ENCODE measurements at regions not wholly inside any gene's neighbourhood (a gene's known extent, or its start where the extent isn't known, plus 50 kb on each side); places are given as distances from the start of the nearest gene placed in this dataset.

DNA sequence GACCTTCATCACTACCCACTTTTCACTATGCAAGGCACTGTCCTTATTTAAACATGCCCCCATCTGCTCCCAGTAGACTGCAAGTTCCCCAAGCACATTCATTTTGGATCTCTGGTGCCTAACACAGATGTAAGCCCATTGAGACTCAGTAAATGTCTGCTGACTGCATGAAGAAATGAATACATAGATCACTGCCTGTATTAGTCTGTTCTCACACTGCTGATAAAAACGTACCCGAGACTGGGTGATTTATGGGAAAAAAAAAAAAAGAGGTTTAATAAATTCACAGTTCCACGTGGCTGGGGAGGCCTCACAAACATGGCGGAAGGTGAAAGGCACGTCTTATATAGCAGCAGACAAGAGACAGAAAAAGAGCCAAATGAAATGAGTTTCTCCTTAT, 204.9 kb downstream of the ATG4C start:
- DNase-seq (ENCODE audit: low read depth) = no peak

DNA sequence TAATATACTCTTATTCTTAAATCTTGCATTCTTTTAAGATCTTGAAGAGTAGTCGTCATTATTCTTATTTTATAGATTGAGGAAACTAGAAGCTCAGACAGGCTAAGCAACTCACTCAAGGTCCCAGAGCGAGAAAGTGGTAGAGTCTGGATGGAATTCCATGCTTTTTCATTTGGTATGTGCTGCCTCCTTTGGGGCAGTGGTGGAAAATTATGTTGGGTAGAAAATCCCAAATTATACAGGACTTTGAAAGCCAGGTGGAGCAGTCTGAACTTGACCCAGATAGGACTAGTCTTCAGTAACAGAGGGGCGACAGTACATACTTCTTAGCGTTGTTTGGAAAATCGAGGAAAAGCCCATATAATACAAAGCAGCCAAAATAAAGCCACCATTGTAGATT, 205.6 kb downstream of the ATG4C start:
- no peak for DNase-seq (ENCODE audit: low read depth)

DNA sequence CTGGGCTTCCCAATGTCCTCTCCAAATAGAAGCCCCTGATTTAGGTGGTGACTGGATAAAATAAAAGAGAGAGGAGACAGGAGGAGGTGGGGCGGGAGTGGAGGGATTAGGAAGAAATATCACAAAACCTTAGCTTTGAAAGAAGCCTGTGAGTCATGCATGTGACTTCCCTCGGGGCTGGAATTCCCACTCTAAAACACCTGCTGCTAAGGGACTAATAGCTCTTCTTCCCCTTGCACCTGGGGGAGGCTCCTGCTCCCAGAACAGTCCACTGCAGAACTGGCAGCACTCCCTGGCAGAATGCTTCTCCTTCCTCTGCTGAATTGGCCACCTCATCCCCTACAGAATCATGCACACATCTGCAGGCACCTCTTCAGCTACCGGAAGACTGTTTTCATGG, 207.2 kb downstream of the ATG4C start:
- DNase-seq (ENCODE audit: low read depth) = no peak

DNA sequence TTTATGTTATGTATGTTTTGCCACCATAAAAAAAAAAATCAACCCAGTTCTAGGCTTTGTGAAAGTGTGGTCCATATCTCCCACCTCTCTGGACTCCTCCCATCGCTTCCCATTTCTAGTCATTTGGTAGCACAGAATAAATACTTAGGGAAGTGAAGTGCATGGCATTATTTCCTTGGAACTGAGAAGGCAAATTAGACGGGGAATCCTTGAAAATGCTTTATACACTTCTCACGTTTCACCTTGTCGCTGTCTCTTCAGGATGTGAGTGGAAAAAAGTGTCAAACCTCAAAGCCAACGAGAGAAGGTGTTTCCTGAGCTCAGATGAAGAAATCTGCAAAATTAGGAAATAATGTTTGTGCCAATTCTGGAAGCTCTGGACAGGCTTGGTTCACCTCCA, 209.9 kb downstream of the ATG4C start:
- no peak for DNase-seq (ENCODE audit: low read depth)

DNA sequence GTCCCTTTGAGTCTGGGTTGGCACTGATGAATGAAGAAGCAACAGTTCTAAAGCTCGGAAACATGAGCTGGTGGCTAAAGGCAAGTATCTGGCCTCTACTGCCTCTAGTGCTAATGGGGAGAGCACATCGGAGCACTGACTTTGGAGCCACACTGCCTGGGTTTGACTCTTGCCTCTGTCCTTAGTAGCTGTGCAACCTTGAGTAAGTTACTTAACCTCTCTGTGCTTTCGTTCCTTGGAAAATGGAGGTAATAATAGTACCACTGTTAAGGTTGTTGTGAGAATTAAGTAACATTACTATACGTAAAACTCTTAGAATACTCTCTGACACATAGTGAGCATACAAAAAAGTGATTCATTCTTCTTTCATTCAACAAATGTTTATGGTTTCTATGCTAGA, 211.2 kb downstream of the ATG4C start:
- no peak for DNase-seq (ENCODE audit: low read depth)

DNA sequence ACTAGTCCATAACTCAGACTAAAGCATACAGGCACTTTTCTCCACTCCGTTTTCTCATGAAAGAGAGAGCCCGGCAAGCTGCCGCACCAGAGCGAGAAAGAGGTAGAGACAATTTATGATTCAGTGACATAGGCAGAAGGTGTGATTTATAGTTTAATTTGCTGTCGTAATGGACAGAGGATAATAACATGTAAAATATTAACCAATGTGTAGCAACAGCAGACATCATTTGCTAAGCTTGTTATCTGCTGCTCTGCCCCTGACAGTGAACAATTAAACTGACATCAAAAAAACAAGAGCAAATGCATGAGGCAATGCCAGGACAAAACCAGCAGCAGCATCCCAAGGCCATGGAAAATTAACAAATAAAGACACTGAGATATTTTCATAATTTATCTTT, 214.0 kb downstream of the ATG4C start:
- DNase-seq (ENCODE audit: low read depth) = no peak

DNA sequence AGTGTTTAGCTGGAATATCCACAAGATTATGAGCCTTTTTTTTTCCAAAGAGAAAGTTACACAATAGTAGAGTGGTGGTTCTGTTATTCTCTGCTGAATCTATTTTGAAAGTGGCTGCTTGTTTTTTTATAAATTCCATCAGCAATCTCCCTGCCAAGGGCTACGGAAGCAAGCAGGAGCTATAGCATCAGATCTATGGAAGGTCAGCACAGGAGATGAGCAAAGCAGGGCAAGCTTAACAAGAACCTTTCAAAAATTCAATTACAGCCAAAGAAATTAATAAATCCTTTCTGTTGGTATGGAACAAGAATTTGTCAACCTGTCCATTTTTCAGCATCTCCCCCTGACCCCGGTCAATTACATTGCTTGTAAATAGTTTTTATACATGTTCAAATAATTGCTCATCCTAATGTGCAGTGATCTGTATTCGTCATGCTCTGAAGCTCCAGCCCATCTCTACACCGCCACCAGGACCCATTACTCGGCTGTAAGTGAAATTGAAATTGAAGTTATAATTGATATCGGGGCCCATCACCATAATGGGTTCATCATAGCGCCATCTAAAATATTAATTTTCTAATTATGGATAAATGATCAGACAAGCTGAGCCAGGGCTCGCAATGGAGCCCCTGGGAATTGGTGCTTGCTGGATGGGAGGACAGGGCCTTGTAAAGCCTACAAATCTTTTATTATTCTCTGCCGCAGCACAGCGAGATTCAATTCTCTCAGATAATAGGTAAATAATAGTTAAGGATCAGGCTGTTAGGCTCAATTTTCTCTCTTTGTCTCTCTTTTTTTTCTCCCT, 215.1 kb downstream of the ATG4C start:
- DNase-seq (ENCODE audit: low read depth) = no peak

DNA sequence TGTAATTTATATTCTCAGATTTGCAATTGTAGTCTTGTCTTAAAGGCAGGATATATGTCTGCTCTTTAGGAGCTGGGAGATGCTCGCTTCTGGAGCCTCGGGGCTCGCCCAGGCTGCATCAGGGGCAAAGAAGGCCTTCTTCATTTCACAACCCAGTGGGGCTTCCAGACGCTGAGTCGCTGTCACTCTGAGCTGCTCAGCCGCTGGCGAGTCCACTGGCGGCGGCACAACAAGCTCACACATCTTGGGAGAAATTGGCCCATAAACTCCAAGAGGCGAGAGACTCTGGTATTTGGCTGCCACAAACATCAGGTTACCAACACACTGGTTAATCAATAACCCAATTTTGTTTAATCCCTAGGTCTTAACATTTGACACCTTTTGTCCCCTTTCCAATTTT, 216.6 kb downstream of the ATG4C start:
- no peak for DNase-seq (ENCODE audit: low read depth)

DNA sequence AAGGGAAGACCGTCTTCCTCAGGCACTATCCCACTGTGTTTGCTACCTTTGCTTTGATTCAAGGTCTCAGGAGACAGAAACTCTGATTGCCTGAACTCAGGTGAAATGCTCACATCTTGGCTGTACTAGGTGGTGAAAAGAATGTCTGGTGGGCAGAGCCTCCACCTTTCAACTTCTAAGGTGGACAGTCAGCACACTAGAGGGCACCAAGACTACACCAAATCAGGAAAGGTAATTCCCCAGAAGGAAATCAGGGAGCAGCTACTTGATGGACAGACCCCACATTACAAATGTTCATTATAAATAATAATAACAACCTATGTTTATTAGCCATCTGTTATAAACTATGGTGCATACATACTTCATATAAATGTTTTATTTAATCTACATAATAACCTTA, 220.9 kb downstream of the ATG4C start:
- no peak for DNase-seq (ENCODE audit: low read depth)

DNA sequence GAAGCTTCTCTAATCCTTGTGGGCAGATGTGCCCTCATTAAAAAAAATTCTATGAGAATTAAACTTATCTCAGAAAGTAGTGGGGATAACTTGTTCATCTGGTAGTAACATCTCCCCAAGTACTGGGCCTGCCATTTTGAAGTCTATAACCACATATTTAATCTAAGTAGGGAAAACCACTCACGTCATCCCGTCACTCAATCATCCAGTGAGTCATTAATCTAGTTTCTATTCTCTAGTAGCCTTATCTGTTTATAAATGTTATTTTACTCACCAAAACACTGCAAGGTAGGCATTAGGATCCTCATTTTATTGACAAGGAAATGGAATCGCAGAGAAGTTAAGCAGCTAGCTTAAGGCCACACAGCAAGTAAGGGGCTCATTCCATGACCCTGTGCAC, 221.9 kb downstream of the ATG4C start:
- no peak for DNase-seq (ENCODE audit: low read depth)

DNA sequence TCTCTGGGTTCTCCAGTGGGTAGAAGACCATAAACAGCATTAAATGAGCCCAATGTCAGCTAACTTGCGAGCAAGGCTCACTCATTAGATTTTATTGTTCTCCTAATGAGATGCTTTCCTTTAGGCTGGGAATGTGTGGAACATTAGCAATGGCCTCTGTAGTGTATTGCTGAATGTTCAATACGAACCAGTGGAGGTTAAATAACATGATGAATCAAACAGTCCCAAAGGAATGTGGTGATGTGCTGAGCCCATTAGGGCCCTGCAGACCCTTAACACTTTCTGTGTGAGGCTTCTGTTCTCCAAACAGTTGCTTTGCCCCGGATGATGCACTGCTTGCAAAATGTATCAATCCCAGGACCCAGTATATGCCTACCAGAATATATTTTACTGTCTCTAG, 225.5 kb downstream of the ATG4C start:
- DNase-seq (ENCODE audit: low read depth) = no peak

DNA sequence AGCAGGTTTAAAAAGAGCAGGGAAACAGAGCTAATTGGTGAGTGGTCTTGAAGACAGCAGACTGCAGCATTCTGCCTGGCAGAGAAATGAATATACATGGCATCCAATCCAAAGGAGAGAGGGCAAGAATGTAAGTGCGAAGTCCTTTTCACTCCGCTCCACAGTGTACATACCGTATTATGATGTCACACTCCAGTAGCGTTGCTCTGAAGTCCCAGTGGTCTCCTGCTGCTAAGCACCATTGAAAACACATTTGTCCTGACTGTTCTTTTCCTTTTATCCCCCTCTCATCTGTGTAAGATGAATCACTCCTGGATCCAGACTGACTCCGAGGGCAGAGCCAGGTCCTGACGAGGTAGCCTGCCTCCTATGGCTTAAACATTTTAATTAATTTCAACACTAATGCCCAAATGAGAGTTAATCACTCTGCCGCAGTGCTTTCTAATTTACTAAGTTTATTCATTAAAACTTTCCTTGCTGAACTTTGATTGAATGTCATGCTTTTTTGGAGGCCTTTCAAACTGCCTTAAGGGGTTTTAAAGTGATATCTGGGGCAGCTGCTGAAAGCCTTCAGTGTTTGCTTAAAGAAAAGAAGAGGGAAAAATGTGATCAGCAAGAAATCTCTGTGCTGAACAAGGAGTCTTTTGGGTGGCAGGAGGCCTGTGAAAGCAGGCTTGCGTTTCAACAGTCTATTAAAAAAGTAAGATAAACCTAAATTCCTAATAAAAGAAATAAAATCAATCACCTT, 227.2 kb downstream of the ATG4C start:
- DNase-seq (ENCODE audit: low read depth) = no peak

DNA sequence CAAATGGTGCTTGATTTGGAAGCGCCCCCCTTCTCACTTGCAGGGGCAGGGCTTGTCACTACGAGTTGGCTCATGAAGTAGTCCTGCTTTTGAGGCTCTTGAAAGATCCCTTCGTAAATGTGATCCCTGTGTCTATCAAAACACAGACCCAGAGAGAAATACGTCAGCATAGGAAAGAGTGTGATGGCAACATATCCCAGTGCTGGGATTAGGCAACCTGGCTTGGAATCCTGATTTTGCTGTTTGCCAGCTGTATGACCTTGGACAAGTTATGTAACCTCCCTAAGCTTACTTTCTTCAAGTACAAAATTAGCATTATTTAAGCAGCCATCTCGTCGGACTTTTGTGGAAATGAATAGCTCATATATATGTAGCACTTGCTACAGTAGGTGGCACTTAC, 228.4 kb downstream of the ATG4C start:
- DNase-seq (ENCODE audit: low read depth) = no peak

DNA sequence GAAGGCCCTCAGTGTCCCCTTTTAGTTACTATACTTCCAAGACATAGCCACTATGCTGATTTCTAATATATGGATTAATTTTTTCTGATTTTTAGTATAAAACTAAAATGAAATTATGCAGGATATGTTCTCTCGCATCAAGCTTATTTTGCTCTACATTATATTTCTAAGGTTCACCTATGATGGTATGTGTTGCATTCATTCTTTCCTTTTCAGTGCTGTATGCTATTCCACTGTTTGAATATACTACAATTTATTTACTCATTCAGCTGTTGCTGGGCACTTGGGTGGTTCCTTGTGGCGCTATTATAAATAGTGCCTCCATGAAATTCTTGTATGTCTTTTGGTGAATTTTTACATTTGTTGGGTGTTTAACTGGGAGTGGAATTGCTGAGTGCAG, 230.3 kb downstream of the ATG4C start:
- DNase-seq (ENCODE audit: low read depth) = no peak

DNA sequence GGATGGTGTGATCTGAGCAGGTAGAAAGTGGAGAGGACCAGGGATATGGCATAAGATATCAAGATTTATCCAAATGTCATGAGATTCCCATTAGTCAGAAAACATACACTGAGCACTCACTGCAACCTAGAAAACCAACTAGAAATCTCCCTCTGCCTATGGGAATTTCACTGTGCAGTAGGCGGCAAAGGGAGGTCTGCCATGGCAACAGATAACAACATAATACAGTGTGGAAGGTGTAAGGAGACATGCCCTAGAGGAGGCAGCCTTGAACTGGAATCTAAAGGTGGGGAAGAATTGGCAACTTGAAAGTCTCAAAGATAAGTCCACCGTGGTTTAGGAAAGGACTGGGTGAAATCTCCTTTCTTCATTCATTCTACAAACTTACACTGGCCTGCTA, 238.4 kb downstream of the ATG4C start:
- no peak for DNase-seq (ENCODE audit: low read depth)

DNA sequence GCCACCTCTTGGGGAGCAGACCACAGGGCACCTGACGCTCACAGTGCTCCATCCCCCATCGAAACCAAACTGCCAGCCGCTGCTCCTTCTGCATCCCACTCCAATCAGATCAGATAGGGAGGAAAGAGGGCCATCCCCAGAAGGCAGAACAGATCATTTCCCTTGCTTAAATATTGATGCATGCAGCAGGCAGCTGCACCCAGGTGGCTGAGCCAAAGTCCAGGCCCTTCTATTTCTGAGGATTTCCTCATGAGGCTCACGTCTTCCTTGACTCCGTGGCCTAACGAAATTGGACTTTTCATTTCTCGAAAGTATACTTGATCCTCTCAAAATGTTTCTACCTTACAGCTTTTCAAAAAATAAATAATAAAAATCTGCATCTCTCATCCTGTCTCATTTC, 239.2 kb downstream of the ATG4C start:
- DNase-seq (ENCODE audit: low read depth) = no peak

DNA sequence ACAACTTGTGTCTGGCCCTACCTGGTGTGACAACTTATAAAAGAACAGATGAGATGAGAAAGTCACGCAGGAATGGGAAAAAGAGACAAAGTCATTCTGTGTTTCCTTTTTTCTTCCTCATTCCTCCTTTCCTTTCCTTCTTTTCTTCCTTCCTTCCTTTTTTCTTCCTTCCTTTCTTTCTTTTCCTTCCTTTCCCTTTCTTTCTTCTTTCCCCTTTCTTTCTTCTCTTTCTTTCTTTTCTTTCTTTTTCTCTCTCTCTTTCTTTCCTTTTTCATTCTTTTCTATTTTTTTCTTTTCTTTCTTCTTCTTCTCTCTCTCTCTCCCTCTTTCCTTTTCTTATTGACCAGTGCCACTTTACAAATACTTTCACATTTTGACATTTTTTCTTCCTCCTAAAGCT, 239.7 kb downstream of the ATG4C start:
- no peak for DNase-seq (ENCODE audit: low read depth)

DNA sequence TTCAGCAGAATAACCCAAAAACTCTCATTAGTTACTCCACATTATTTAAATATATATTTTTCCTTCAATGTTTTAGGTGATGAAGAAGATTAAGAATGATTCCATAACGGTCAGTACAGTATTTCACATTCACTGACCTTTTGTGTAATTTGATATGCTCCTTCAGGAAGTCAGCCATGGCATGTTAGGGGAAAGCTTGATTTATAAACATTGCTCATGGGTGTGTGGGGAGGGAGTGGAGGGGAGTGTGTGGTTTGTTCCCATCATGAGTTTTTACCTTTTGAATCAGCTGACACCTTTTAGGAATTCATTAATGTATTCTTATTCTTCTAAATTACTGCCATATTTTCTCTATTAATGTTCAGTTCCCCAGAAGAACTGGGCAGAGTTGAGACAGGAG, 240.2 kb downstream of the ATG4C start:
- no peak for DNase-seq (ENCODE audit: low read depth)

DNA sequence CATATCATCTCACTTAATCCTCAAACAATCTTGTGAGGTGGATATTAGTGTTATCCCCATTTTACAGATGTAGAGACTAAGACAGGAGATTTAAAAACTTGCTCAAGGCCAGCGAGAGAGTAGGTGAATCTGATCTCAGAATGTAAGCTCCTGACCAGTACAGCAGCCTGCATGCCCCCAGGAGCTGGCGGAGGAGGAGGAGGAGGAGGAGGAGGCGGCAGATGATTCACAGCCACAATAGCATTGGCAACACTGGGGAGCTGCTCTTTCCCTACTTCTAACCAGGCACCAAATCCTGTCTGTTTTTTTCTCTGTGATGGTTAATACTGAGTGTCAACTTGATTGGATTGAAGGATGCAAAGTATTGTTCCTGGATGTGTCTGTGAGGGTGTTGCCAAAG, 243.2 kb downstream of the ATG4C start:
- no peak for DNase-seq (ENCODE audit: low read depth)

DNA sequence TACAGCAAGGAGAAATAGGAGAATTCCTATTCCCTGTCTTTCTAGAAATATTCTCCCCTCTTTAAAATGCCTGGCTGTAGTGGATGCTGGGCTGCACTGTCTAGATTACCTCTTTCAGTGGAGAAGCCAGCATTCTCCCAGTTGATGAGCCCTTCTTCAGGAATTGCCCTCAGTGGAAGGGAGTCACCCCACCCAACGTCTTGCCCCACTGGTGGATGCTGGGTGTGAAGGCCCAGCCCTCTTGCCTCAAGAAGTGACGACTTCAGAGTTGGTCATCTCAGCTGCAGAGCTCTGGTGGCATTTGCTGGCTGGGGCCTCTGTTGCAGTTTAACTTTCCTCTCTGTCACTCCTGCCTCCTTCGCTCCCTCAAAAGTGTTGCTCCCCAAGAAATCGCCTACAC, 248.2 kb downstream of the ATG4C start:
- DNase-seq (ENCODE audit: low read depth) = no peak

DNA sequence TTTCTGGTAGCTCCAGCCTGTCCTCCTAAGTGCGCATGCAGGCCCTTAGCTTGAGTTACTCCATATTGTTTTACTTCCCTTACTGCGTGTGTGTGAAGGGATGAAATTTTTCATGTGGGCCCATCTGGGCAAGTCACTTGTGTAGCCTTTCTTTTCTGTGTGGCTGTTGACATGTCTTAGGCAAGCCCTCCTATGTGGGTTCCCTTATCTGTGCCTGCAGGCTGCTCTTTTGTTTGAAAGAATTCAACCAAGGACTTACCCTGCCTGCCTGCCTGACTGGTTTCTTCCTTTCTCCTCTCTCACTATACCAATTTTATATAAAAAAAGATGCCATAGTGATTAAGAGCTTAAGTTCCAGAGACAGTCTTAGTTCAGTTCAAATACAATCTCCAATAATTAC, 249.3 kb downstream of the ATG4C start:
- DNase-seq (ENCODE audit: low read depth) = no peak

DNA sequence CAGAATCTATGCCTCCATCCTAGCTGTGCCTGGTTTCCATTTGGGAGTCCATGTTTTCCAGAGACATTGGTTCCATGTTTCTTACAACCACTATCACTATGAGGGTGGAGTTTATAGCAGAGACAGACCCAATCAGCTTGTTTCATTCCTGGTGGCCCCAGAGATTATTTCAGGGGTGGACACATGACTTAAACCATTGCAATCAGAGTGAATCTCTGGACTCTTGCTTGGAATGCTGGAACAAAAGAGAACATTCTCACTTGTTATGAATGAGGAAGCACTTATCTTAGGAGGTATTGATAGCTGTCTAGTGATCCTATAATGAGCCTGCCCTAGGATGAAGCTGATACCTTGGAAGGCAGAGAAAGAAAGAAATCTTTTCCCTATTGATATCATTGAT, 250.3 kb downstream of the ATG4C start:
- DNase-seq (ENCODE audit: low read depth) = no peak

DNA sequence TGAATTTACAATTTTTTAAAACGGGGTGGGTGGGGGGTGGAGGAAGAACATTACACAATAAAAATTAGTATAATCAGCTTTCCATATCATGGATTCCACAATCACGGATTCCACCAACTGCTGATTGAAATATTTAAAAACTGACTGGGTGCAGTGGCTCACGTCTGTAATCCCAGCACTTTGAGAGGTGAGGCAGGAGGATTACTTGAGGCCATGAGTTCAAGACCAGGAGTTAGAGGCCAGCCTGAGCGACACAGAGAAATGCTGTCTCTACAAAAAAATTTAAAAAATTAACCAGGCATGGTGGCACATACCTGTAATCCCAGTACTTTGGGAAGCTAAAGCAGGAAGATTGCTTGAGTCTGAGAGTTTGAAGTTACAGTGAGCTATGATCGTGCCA, 254.7 kb downstream of the ATG4C start:
- no peak for DNase-seq (ENCODE audit: low read depth)

DNA sequence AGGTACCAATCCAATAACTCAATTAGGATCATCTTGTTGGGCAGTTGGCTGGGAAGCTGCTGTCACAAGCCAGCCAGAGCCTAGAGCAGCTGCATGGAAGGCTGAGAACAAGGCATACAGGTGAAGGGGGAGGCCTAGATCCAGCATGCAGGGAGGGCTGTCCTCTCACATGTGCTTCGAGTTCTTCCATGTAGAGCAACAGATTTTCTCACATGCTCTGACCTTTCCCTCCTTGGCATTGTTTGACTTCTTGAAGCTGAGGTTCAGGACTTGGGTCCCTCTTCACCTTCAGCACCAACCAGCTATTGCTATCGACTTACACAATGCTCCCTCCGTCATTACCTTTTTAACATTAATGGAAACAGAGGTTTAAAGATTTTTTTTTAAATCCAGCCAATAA, 257.7 kb downstream of the ATG4C start:
- DNase-seq (ENCODE audit: low read depth) = no peak

Measured in activated T-cell treated with anti-CD3 and anti-CD28 coated beads for 48 hours (primary cell).